Stomach (tissue), 8 donors: ENCODE measurements at regions not wholly inside any gene's neighbourhood (a gene's known extent, or its start where the extent isn't known, plus 50 kb on each side); places are given as distances from the start of the nearest gene placed in this dataset.

Source experiments
- DNase-seq, 2 donors: peaks; one replicate each; pipeline versions ENCODE4 v3.0.0 to v3.0.0-alpha.2; 2013 to 2019
- H3K27ac ChIP-seq, 5 donors: fragments of 200-600 bp in 4 of 5; sonication (generic) in 4 of 5; one replicate each; pipeline ENCODE4 v1.5.1; 2013 to 2019; ENCODE audit warnings: mild to moderate bottlenecking in 1 of 5, moderate library complexity in 1 of 5
- H3K27me3 ChIP-seq, 3 donors: fragments of 200-600 bp; sonication (generic); one replicate each; pipeline ENCODE4 v1.5.1; 2017 to 2019; ENCODE audit warnings: mixed run types in 1 of 3
- H3K36me3 ChIP-seq, 4 donors: fragments of 200-600 bp; sonication (generic); 1 replicate in 3 of 4; 2 replicates in 1 of 4; pipeline ENCODE4 v1.5.1; 2016 to 2019
- H3K4me1 ChIP-seq, 4 donors: fragments of 200-600 bp; sonication (generic); one replicate each; pipeline ENCODE4 v1.5.1; 2016 to 2019
- H3K4me3 ChIP-seq, 4 donors: fragments of 200-600 bp; sonication (generic) in 3 of 4; one replicate each; pipeline ENCODE4 v1.5.1; 2016 to 2019; ENCODE audit warnings: mild to moderate bottlenecking in 1 of 4
- H3K9me3 ChIP-seq, 4 donors: fragments of 200-600 bp; sonication (generic); one replicate each; pipeline ENCODE4 v1.5.1; 2016 to 2019
- EP300 ChIP-seq: sonication (generic); formaldehyde crosslinking; IDR thresholded peaks from one replicate; pipeline ENCODE4 v1.6.1; 2017; ENCODE audit warnings: antibody characterized with exemption
- POLR2A ChIP-seq, 4 donors: fragments of 450-650 bp; IDR thresholded peaks; one replicate each; pipeline ENCODE4 v1.6.1; 2016; ENCODE audit warnings: antibody characterized with exemption in 4 of 4, control low read depth in 2 of 4, mild to moderate bottlenecking in 1 of 4, moderate library complexity in 1 of 4
- POLR2AphosphoS5 ChIP-seq, 3 donors: sonication (generic); formaldehyde crosslinking; IDR thresholded peaks; one replicate each; pipeline ENCODE4 v1.6.1; 2016; ENCODE audit warnings: antibody characterized with exemption in 3 of 3
- WGBS, 5 donors: extraction: QIAGEN DNeasy Blood & Tissue Kit in 3 of 5; methylation state at CpG; one replicate each; pipeline versions ENCODE4 v1.1.5 to v1.1.7; 2013 to 2018; 5-methylcytosine and 5-hydroxymethylcytosine counted together
- intact Hi-C: fragments of 100-400 bp; cut with DNase I; formaldehyde crosslinking; loops from one replicate; pipeline ENCODE4 v1.15.1; 2023; ENCODE audit warnings: low total_unique reads
- TF ChIP-seq, protein P1 (sequence below), 7 experiments: fragments of 450-650 bp in 4 of 7; fragments of 200-600 bp in 3 of 7; sonication (generic) in 3 of 7; IDR thresholded peaks; one replicate each; pipeline ENCODE4 v1.5.1; 2016 to 2019; ENCODE audit warnings: antibody characterized with exemption in 7 of 7, control low read depth in 2 of 7, mild to moderate bottlenecking in 1 of 7
- donor health status: healthy with polysubstance abuse.
- donor health status: Bipolar disorder and iron deficiency.
- donor health status: healthy.

DNA sequence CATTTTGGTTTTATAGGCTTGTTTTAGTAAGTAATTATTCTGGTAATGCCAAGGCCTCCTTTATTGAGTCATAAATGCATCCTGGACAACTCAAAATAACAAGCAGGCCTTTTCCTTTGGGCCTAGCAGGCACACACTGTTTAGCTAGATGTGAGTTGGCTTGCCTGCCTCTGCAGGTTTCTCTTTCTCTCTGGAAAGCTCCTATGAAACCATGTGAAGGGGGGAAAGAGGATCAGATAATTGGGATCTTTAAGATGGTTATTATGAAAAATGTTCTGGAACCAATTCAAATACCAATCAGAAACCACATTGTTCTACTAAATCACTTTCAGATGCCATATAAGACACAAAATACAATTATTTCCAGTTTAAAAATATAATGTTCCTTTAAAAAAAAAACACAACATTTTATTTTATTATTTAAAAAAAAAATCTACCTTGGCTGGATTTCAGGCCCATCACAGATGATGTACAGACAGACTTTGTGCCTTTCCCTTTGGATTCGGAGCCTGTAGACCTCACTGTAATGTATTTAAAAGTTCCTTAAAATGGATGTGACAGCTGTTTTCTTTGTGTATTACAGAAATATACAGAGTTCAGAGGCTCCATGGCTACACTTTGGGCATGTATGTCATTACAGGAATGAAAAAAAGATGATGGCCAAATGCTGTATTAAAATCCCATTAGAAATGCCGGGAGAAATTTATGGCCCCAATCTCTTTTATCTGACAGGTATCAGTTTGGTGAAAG, 80.2 kb downstream of the NTMT2 start:
- Histone ChIP-seq H3K4me3 (no peak overlapping the region), H3K27ac (no peak overlapping the region), H3K4me1 (peaks cover 0 to 3% (median 0%) of the 10 kb centered on the region in 4 donors), H3K9me3 (no peaks in the 10 kb centered on the region), H3K27me3 (no peaks in the 10 kb centered on the region), H3K36me3 (no peaks in the 10 kb centered on the region)
- TF ChIP-seq, protein P1, sequence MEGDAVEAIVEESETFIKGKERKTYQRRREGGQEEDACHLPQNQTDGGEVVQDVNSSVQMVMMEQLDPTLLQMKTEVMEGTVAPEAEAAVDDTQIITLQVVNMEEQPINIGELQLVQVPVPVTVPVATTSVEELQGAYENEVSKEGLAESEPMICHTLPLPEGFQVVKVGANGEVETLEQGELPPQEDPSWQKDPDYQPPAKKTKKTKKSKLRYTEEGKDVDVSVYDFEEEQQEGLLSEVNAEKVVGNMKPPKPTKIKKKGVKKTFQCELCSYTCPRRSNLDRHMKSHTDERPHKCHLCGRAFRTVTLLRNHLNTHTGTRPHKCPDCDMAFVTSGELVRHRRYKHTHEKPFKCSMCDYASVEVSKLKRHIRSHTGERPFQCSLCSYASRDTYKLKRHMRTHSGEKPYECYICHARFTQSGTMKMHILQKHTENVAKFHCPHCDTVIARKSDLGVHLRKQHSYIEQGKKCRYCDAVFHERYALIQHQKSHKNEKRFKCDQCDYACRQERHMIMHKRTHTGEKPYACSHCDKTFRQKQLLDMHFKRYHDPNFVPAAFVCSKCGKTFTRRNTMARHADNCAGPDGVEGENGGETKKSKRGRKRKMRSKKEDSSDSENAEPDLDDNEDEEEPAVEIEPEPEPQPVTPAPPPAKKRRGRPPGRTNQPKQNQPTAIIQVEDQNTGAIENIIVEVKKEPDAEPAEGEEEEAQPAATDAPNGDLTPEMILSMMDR (IDR thresholded peaks at IDR 0.05): no peak
- intact Hi-C loops: no loop called here
- no peak for DNase-seq
- whole genome bisulfite sequencing, 5 donors: 75 to 87% (median 86%) methylated on average over 2 of the region's 2 CpGs

DNA sequence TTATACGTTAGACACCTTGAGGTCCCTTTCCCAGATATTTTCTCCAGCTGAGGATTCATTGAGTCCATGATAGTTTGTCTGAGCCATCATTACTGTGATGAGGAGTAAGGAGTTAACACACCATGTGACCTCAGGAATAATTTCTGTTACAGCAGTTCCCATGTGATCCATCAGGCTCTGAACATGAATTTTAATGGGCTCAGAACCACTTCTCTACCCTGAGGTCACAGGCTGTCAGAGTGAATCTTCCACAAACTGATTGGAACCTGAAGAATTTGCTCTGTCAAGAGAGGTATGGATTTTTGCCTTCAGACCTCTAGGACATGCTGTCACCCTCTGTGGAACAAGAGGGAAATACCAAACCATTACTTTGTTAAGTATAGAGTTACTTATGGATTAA, 81.0 kb downstream of the NTMT2 start:
- no peaks in the 10 kb centered on the region for H3K9me3 ChIP-seq
- no peaks in the 10 kb centered on the region for H3K4me1 ChIP-seq
- WGBS, 5 donors: 26 to 61% (median 45%) methylated on average over 1 of the region's 1 CpG
- DNase-seq: no peak
- H3K27ac ChIP-seq: no peak overlapping the region
- no peaks in the 10 kb centered on the region for H3K27me3 ChIP-seq
- H3K36me3 ChIP-seq: no peaks in the 10 kb centered on the region
- TF ChIP-seq POLR2AphosphoS5 (IDR thresholded peaks at IDR 0.05) (no peak), POLR2A (IDR thresholded peaks at IDR 0.05) (no peak), EP300 (no peak)
- TF ChIP-seq, protein P1 (IDR thresholded peaks at IDR 0.05): no peak
- H3K4me3 ChIP-seq: no peak overlapping the region
- intact Hi-C loops: no loop called here

DNA sequence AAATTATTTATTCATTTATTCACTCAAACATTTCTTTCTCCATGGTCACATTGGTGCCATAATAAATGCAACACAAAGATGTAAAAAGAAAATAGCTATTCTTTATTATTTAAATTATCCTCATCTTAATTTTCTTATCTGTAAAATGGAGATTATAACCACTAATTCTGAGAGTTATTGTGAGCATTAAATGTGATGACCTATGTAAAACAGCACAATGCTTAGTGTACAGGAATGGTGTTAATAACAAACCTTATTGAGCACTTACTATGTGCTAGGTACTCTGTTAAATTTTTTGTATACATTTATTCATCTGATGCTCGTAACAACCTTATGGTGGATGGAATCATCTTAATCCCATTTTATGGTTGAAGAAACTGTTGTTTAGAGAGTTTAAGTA, 84.6 kb downstream of the NTMT2 start:
- Histone ChIP-seq H3K27ac (no peak overlapping the region), H3K4me1 (no peaks in the 10 kb centered on the region), H3K27me3 (no peaks in the 10 kb centered on the region), H3K36me3 (no peaks in the 10 kb centered on the region), H3K4me3 (no peak overlapping the region), H3K9me3 (no peaks in the 10 kb centered on the region)
- WGBS, 5 donors: 53 to 73% (median 59%) methylated on average over 1 of the region's 1 CpG
- DNase-seq: no peak
- intact Hi-C loops: no loop called here
- TF ChIP-seq POLR2AphosphoS5 (IDR thresholded peaks at IDR 0.05) (no peak), EP300 (no peak), POLR2A (IDR thresholded peaks at IDR 0.05) (no peak)
- TF ChIP-seq, protein P1 (IDR thresholded peaks at IDR 0.05): no peak

DNA sequence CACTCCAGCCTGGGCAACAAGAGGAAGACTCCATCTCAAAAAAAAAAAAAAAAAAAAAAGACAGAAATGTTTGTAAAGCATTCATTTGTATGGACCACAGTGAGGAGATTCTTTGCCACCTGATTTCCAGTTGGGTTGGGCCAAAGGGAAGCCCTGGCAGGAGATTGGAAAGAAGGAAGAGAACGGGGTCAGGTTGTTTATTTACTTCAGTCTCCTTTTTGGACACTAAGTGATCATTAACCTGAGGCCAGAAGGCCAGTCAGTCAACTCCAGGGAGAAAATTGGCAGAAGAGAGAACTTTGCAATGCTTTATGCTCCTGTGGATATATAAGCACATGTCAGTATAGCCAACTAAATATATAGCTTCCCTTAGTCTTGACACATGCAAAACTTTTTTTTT, 85.9 kb downstream of the NTMT2 start:
- no peaks in the 10 kb centered on the region for H3K9me3 ChIP-seq
- no peaks in the 10 kb centered on the region for H3K4me1 ChIP-seq
- H3K27ac ChIP-seq: no peak overlapping the region
- intact Hi-C loops: no loop called here
- 27 to 43% (median 32%) methylated on average over 1 of the region's 1 CpG for WGBS, 5 donors
- H3K36me3 ChIP-seq: no peaks in the 10 kb centered on the region
- TF ChIP-seq, protein P1 (IDR thresholded peaks at IDR 0.05): no peak
- TF ChIP-seq EP300 (no peak), POLR2A (IDR thresholded peaks at IDR 0.05) (no peak), POLR2AphosphoS5 (IDR thresholded peaks at IDR 0.05) (no peak)
- H3K27me3 ChIP-seq: no peaks in the 10 kb centered on the region
- H3K4me3 ChIP-seq: no peak overlapping the region
- no peak for DNase-seq
